EH (cell line): ENCODE measurements at regions not wholly inside any gene's neighbourhood (a gene's known extent, or its start where the extent isn't known, plus 50 kb on each side); places are given as distances from the start of the nearest gene placed in this dataset.
"Not testable (repeated sequence)": the region's sequence is repeated elsewhere in the genome, so short reads cannot be mapped to it uniquely, and the experiment has no call there.

Source experiments
- DNase-seq: peaks from one replicate; pipeline ENCODE4 v3.0.0-alpha.2; 2015; ENCODE audit warnings: low read depth

DNA sequence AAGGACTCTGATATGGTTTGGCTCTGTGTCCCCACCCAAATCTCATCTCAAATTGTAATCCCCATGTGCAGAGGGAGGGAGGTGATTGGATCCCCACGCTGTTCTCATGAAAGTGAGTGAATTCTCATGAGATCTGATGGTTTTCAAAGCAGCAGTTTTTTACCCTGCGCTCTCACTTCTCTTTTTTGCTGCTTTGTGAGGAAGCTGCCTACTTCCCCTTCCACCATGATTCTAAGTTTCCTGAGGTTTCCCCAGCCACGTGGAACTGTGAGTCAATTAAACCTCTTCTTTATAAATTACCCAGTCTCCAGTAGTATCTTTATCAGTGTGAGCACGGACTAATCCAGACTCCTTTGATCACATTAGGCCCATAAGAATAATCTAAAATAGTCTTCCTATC is 719.7 kb upstream of the CDH8 start:
- no peak for DNase-seq

DNA sequence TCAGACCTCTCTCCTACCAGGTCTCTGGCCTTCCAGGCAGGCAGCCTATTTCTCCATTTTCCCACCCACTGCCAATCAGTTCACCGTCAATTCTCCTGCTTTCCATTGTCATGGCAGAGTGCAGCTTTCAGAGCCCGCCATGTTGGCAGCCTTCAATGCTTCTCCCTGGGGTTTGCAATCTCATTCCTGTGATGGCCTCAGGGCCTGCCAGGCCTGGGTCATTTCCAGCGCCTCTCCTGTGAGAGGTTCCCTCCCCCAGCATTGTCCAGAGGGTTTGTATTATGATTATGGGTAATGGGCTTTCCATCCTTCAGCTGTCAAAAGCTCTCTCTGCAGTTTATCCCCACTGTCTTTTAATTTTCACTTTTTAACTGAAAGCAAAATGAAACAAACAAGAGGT is 716.6 kb upstream of the CDH8 start:
- no peak for DNase-seq

DNA sequence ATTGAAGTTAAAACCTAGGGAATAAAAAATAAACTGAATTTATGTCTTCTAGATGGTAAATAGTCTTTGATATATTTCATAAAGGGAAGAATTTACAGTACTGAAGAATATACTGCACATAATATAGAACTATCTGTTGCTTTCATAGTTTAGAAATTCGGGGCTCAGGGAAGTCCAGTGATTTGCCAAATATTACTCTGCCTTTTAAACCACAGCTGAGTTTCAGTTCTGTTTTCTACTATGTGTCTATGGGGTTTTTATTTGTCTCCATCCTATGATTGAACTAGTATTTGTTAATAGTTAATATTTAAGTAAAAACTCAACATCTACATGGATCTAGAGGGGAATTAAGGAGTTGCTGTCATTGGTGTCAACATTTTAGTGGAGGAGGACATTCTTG is 715.0 kb upstream of the CDH8 start:
- no peak for DNase-seq

DNA sequence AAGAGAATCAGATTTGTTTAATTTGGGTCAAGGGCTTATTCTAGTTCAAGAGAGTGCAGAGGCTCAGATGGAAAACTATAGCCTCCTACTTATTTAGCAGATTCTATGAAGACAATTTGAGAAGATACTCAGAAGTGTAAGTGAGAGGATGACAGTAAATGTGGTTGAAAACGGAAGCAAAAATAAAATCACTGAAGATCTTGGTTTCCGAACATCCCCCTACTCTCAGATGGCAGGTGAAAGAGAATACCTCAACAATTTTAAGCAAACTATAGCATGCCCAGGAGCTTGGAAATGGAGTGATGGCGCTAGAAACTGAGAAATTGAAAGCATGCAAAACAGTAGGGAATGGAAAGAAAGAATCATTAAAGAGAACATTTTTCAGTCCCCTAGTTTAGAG is 705.5 kb upstream of the CDH8 start:
- DNase-seq = no peak

DNA sequence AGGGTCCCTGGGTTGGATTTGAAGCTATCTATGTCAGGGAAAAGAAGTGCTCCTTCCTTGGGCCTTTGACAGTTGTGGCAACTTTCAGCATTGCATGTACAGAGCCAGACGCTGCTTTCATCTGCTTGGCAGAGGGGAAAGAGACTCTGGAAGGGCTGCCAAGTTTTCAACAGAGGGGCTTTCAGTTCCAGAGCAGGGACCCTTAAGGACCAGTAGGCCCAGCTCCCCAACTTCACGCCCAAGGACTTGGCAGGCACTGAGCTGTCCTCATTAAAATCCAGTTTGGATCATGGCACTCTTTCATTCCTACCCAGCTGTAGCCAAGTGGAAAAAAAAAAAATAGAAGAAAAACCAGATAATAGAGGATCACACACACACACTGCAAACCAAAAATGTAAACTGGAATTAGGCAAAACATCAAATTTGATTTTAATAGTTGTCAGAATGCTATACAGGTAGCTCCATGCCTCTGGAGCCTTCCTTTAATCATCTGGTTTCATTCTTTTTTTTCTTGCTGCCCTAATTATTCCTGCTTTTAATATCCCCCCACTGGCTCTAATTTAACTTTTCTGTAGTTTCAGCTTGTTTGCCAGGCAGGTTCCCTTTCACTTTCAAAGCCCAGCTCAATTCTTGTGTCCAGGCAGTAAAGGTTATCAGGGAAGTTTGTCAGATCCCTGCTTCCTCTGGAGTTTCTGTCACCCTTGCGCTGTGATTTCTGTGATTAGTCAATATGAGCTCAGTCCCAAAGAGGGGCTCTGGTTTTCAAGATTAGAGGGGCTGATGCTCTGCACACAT is 702.6 kb upstream of the CDH8 start:
- DNase-seq = no peak

DNA sequence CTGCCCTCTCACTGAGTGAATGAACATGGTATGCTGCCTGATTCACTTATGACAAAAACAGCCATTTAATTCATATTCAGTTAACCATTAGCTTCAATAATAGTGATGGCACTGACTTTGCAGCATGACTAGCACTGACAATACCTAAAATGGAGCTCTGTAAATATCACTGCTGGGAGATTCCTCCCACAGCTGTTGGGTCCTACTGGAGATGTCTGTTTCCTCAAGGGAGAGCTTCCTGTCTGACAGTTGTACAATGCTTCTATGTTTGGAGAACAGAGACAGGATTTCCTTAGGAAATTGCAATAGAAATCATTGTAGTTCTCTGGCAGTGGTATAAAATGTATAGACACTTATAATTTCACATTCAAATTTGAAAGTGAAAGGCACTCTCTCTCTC is 695.9 kb upstream of the CDH8 start:
- DNase-seq = no peak

DNA sequence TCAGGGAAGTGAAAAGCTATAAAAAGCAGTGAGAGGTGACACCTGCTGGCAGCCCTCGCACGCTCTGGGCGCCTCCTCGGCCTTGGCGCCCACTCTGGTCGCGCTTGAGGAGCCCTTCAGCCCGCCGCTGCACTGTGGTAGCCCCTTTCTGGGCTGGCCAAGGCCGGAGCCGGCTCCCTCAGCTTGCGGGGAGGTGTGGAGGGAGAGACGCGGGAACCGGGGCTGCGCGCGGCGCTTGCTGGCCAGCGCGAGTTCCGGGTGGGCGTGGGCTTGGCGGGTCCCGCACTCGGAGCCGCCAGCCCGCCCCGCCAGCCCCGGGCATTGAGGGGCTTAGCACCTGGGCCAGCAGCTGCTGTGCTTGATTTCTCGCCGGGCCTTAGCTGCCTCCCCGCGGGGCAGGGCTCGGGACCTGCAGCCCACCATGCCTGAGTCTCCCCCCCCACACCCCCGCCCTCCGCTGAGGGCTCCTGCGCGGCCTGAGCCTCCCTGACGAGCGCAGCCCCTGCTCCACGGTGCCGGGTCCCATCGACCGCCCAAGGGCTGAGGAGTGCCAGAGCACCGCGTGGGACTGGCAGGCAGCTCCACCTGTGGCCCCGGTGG is 688.5 kb upstream of the CDH8 start:
- not testable (repeated sequence) for DNase-seq

DNA sequence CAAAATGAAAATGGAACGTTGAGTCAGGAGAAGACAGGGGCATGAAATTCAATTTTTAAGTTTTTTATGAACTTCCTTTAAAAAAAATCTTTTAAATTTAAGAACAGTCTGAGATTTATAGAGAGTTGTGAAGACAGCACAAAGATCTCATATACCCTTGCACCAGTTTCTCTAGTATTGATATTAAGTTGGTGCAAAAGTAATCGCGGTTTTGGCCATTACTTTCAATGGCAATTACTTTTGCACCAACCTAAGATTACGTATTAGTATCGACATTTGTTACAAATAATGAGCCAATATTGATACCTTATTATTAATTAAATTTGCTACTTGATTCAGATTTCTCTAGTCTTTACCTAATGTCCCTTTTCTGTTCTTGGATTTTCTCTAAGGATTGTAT is 684.4 kb upstream of the CDH8 start:
- no peak for DNase-seq

DNA sequence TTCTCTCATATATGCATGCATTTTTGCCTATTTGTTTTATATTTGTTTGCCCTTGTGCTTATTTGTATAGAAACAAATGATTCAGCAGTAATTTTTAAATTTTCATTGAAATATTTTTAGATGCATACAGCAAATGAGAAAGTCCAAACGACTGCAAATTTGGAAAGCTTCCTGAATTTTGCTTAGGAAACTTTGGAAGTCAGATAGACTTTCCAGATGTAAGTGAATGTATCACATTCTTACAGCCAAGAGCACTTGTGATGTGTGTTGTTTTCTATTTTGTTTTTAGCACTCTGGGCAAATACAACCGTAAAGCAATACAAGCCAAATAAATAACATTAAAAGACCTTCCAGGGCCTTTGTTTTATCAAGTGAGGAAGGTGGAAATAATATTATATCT is 680.8 kb upstream of the CDH8 start:
- no peak for DNase-seq

DNA sequence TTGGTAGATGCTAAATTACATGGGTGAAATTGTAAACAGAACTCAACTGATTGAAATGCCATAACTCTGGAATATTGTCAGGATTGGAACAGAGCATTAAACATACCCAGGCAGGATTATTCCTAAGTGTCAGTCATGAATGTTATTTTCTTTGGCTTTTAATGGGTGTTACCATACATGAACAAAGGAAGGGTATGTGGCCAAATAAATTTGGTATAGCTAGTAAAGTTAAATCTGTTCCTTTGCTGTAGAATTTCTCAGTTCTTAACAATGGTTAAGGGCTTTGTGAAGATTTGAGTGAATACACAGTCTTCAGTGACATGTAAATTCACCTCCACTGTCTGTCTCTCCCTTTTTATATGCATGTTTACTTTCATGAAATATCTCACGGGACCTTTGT is 679.5 kb upstream of the CDH8 start:
- no peak for DNase-seq

DNA sequence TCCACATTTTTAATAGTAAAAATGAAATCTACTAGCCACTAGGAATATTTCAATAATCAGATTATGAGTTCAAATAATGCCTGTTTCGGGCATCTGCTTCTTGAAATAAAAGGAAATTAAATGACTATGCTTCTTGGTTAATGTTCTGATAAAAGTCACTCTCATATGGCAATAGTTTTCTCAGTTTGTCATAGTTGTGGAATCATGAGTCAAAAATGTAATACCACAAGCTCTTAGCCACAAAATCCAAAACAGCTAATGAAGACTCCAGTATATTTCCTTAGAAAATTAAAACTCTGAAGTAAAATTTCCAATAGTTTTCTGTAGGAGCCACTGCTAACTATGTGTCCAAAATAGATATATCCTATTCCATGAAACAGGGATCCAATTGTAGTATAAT is 676.3 kb upstream of the CDH8 start:
- no peak for DNase-seq

DNA sequence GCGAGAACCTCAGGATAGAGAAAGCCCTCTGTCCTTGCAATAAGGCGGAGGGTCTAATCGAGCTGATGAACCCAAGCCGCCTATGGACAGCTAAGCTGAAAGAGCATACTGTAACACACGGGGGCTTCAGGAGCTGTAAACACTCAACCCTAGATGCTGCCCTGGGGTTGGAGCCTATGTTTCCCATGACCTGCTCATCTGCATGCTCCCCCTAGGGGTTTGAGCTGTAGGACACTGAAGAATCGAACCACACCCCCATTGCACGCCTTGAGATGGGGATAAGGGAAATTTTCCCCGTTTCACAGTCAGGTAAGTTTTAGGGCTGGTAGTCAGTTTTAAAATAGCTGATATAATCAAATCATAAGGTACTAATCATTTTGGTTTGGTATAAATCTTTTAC is 675.6 kb upstream of the CDH8 start:
- DNase-seq = no peak

DNA sequence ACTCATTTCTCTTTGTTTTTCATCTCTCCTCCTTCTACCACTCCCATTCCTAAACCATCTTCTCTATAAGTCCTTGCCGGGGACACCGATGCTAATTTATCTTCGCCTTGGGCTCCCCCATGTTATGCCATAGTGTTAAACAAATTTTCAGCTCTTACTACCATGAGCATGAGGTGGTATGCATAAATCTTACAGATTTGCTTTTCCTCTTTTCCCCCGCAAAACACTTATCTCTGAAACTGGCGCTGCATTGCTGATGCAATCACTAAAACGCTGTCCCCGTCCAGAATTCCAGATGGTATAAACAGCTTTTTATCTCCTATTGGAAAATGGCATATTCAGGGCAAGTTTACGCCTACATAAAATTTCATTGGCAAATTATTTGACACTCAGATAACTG is 673.6 kb upstream of the CDH8 start:
- DNase-seq = no peak

DNA sequence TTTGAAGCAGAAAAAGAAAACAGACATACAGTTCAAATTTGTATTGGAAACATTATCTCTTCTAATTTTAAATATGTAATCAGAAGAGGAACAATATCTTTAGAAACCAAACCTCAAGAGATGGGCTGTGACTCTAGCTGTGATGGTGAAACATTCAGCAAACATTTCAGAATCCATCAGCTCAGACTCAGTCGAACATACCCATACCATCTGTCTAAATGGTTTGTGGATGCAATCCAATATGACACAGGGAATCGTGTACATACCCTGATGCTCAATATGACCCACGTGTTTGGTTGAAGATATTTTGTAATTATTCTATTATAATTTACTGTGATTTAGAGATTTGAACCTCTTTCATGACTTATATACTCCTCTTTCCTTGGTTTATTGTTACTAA is 665.2 kb upstream of the CDH8 start:
- no peak for DNase-seq

DNA sequence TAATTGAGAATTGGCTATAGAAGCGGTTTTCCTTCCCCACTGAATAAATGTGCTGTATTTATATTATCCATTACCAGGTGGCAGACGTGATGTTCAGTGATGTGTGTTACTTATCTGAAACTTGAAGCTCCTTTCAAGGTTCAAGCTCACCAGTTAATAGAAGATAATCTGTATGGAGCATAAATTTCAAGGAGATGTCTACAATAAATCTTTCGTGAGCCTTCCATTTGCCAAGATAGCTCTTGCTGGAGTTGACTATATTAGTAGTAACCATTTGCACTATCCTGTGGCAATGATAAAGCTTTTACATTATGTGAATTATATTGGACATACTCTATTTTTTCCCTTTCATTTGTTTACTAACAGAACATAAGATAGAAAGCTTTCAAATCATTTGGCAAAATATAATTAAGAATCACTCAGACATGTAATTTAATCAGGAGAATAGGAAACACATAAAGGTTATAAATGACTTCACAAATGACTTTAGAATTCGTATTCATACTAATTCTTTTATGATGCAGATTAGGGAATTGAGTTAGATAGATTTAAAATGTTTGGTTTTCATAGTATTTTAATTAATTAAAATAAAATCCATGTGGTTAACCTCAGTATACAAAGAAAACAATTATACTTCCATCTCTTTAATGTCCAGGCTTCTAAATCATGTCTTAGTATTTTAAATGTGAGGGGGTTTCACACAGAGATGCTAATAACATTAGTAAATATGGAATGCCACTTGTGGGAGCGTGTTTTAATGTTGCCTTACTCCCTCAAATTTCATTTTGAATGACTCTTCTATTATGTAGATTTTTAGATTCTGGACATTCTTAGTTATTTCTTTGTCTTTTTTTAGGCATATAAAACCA is 664.4 kb upstream of the CDH8 start:
- no peak for DNase-seq

DNA sequence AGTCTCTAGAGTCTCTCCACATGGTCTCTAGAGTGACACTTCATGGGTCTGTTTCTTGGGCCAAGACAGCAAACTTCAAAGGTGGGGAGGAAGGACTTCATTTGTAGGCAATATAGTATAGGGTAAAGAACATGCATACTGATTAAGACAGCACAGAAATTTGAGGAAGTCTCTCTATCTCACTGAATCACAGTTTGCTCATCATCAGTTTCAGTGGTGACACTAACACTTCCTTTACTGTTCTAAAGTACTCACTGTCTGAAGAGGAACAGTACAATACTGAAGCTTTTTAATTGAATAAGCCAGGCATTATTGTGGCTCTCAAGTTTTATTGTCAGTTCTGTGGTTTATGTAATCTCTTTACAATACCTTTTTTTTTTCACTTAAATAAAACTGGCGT is 656.4 kb upstream of the CDH8 start:
- no peak for DNase-seq

DNA sequence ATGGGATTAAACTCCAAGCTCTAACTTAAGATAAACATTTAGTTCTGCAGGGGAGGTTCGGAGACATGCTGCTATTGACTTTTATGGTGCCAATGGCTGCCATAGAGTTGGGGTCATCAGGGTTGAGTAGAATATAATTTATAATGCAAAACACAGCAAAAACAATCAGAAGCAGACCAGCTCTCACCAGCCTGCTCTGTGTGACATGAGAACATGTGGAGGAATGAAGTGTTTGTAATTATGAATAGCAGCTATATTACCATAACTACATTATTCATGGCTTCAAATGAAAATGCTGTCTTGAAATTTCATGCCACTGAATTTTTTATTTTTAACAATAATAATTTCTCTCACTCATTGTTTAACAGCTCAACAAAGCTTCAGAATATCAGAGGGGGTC is 645.6 kb upstream of the CDH8 start:
- DNase-seq = no peak

DNA sequence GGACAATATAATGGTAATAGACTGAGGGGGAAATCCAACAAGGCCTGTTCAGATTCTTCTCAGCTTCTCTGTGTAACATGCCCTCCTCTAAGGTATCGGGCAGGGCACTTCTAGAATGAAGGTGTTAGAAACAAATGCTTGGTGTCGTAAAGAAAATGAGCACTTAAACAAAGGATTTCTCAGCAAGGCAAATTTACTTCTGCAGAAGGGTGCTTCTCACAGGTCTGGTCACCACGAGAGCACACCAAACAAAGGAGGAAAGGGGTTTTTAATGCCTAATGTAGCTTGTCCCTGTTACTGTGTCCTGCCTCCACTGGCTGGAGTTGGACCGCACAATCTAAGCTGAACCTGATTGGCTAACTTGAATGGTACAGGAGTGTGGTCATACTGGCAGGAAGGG is 642.6 kb upstream of the CDH8 start:
- DNase-seq = no peak

DNA sequence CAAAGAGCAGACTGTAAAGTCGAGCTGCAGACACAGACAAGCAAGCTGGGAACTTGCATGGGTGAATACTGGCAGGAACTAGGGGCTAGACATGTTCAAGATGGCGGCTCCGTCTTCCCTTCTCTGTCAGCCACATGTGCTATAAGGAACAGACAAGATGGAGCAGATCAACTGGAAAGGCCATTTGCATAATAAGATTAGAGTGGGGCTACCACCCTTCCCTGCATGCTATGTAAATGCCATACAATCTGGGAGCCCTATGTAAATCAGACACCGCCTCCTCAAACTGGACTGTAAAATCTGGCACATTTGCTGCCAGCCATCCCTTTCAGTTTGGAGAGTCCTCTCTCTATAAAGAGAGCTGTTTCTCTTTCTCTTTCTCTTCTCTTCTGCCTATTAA is 640.1 kb upstream of the CDH8 start:
- DNase-seq = no peak

DNA sequence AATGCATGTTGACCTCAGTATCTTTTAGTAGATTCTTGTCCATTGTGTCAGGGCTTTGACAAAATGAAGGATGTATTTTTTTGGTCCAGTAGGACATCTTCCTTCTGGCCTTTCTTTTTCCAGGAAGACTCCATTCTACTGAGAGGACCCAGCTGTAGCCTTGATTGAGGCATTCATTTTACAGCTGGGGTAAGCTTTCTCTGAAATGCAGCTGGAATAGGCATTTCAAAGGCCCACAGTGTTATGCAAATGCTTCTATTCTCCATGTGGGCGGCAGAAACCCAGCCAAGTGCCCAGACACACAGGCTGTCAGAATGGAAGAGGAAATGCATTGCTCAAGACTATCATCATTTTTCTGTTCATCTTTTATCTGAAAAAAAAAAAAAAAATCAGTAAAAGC is 629.0 kb upstream of the CDH8 start:
- DNase-seq = no peak

DNA sequence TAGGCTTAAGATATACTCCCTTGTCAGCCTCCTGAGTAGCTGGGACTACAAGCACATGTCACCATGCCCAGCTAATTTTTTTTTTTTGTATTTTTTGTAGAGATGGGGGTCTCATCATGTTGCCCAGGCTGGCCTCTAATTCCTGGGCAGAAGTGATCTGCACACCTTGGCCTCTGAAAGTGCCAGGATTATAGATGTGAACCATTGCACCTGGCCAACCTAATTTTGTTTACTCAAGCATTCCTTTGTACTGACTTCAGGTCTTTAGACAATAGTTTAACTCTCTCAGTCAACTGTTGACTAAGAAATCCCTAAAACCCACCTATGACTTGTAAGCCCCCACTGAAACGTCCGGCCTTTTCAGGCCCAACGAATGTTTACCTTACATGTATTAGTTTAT is 628.3 kb upstream of the CDH8 start:
- no peak for DNase-seq

DNA sequence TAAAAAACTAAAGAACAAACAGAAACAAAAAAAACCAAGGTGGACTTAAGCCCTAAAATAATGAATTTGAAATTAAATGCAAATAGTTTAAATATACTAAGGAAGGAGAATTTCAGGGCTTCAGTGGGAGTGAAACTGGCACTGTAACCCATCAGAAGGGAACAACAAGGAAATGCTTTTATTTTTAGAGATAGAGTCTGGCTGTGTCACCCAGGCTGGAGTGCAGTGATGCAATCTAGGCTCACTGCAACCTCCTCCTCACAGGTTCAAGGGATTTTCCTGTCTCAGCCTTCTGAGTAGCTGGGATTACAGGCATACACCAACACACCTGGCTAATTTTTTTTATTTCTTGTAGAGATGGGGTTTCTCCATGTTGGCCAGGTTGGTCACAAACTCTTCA is 625.2 kb upstream of the CDH8 start:
- DNase-seq = no peak

DNA sequence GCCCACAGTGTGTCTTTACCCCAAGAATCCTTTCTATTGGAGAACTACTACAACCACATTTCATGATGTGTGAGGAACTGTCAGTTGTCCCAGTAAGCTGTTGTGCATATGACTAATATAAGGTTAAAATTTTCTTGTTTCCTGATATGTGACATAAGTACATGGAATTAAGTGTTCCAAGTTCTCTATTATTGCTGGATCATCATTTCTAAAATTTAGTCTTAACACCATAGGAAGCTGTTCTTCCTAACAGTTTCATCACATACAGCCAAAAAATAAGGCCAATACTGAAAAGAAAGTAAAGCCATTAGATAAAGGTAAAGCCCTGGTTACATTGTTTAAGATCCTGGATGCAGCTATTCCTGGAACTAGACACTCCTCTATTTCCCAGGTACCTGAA is 620.9 kb upstream of the CDH8 start:
- no peak for DNase-seq
